ENCODE measurements at regions not wholly inside any gene's neighbourhood (a gene's known extent, or its start where the extent isn't known, plus 50 kb on each side); places are given as distances from the start of the nearest gene placed in this dataset.

- H4K8ac ChIP-seq (ENCODE audit: low read depth in 2 of 2, low read length in 2 of 2) = no peak overlapping the region
- no peak overlapping the region for H4K91ac ChIP-seq (ENCODE audit: insufficient read depth, low read depth, low read length)
- H3K9me1 ChIP-seq (ENCODE audit: insufficient read depth, low read length) = no peaks in the 10 kb centered on the region
- no peak overlapping the region for H2BK5ac ChIP-seq (ENCODE audit: low read depth, low read length, poor library complexity, severe bottlenecking)
- no peak overlapping the region for H3K14ac ChIP-seq (replicated peaks; ENCODE audit: low read depth, low read length)
- H4K20me1 ChIP-seq (ENCODE audit: insufficient read depth, low read length) = no peaks in the 10 kb centered on the region
- WGBS, 2 experiments (ENCODE audit: extremely low coverage in 2 of 2, insufficient read length in 1 of 2) = no CpG with 5 or more reads among the region's 2 CpGs
- H3K27ac ChIP-seq (ENCODE audit: insufficient read depth, low read length) = no peak overlapping the region
- no peaks in the 10 kb centered on the region for H3K4me1 ChIP-seq (ENCODE audit: control insufficient read depth, insufficient read depth, low read length)
- in situ Hi-C loops (cut with MboI; ENCODE audit: low sequenced_read_pairs) = no loop called here
- intact Hi-C loops (cut with micrococcal nuclease) = no loop called here
- no peak overlapping the region for H3K23ac ChIP-seq (ENCODE audit: low read depth, low read length)
- H3K36me3 ChIP-seq (ENCODE audit: control insufficient read depth, insufficient read depth, low read length) = no peaks in the 10 kb centered on the region
- no peak overlapping the region for H2AFZ ChIP-seq (replicated peaks; ENCODE audit: low read length, poor library complexity)
- no peak overlapping the region for H2BK20ac ChIP-seq (ENCODE audit: low read depth, low read length)
- no peak overlapping the region for H2BK15ac ChIP-seq (ENCODE audit: low read depth, low read length)
- CTCF ChIA-PET = no interaction called here
- no peak overlapping the region for H2AK9ac ChIP-seq (replicated peaks; ENCODE audit: low read depth, low read length, poor library complexity)
- no peak for DNase-seq
- no peaks in the 10 kb centered on the region for H3K27me3 ChIP-seq (ENCODE audit: control insufficient read depth, insufficient read depth, low read length)
- H2BK120ac ChIP-seq (ENCODE audit: low read depth, low read length) = no peak overlapping the region
- no peak overlapping the region for H3K56ac ChIP-seq (ENCODE audit: extremely low read depth, insufficient read depth, low read length)
- no peaks in the 10 kb centered on the region for H3K79me1 ChIP-seq (ENCODE audit: low read depth in 1 of 2, low read length in 2 of 2)
- H3K18ac ChIP-seq (ENCODE audit: low read depth, low read length) = no peak overlapping the region
- H2AK5ac ChIP-seq (ENCODE audit: low read depth, low read length) = no peak overlapping the region
- no TSS peak for BruUV-seq (replicated peaks)
- H3K4me2 ChIP-seq (ENCODE audit: low read depth, low read length) = no peak overlapping the region
- H3K4ac ChIP-seq (ENCODE audit: low read depth, low read length) = no peak overlapping the region
- H4K5ac ChIP-seq (ENCODE audit: low read depth, low read length) = no peak overlapping the region
- TF ChIP-seq SMC3 (IDR thresholded peaks at IDR 0.05; ENCODE audit: low read depth, low read length) (no peak), CEBPB (IDR thresholded peaks at IDR 0.05; ENCODE audit: low read depth, low read length) (no peak), FOS (IDR thresholded peaks at IDR 0.05; ENCODE audit: low read depth, low read length) (no peak), RCOR1 (IDR thresholded peaks at IDR 0.05; ENCODE audit: insufficient replicate concordance, low read length) (no peak), NFE2L2 (IDR thresholded peaks at IDR 0.05; ENCODE audit: low read depth, low read length) (no peak), POLR2A (IDR thresholded peaks at IDR 0.05; ENCODE audit: low read depth, low read length) (no peak), MXI1 (IDR thresholded peaks at IDR 0.05; ENCODE audit: borderline replicate concordance, low read depth, low read length) (no peak), MAFK (IDR thresholded peaks at IDR 0.05; ENCODE audit: low read depth, low read length) (no peak), BHLHE40 (IDR thresholded peaks at IDR 0.05; ENCODE audit: low read depth, low read length) (no peak), CTCF (conservative IDR thresholded peaks at IDR 0.05; ENCODE audit: low read depth, low read length) (no peak), MAZ (IDR thresholded peaks at IDR 0.05; ENCODE audit: borderline replicate concordance, low read depth, low read length) (no peak)
- TF ChIP-seq, protein P1, sequence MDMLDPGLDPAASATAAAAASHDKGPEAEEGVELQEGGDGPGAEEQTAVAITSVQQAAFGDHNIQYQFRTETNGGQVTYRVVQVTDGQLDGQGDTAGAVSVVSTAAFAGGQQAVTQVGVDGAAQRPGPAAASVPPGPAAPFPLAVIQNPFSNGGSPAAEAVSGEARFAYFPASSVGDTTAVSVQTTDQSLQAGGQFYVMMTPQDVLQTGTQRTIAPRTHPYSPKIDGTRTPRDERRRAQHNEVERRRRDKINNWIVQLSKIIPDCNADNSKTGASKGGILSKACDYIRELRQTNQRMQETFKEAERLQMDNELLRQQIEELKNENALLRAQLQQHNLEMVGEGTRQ (IDR thresholded peaks at IDR 0.05; ENCODE audit: low read depth, low read length) = no peak
- H3K9me3 ChIP-seq (ENCODE audit: control insufficient read depth, insufficient read depth, low read length) = no peaks in the 10 kb centered on the region
- POLR2A ChIA-PET (ENCODE audit: unreplicated experiment) = no interaction called here
- no peak overlapping the region for H3K9ac ChIP-seq (ENCODE audit: low read depth, low read length)
- no peak overlapping the region for H3K4me3 ChIP-seq (ENCODE audit: insufficient read depth, low read depth, low read length)
- no peak for ATAC-seq (ENCODE audit: low read depth)
- dilution Hi-C loops (cut with HindIII; ENCODE audit: low sequenced_read_pairs, unreplicated experiment) = no loop called here
These were observed 374.9 kb upstream of the BRINP3 start for GRCh38 chr1:190852611-190853010.

Measured in IMR-90 (cell line).